Tibial nerve (tissue), 4 donors: ENCODE measurements at regions not wholly inside any gene's neighbourhood (a gene's known extent, or its start where the extent isn't known, plus 50 kb on each side); places are given as distances from the start of the nearest gene placed in this dataset.
"Not testable (repeated sequence)": the region's sequence is repeated elsewhere in the genome, so short reads cannot be mapped to it uniquely, and the experiment has no call there.

ENCODE experiments used
- DNase-seq, 2 donors: peaks; one replicate each; pipeline ENCODE4 v3.0.0-alpha.2; 2019; ENCODE audit warnings: low spot score in 2 of 2
- H3K27ac ChIP-seq, 4 donors: fragments of 200-600 bp; sonication (generic) in 3 of 4; one replicate each; pipeline ENCODE4 v1.5.1; 2017 to 2019; ENCODE audit warnings: mild to moderate bottlenecking in 1 of 4
- H3K27me3 ChIP-seq, 2 donors: fragments of 200-600 bp; sonication (generic) in 1 of 2; one replicate each; pipeline versions ENCODE4 v1.5.1 to v1.6.0; 2017 to 2019
- H3K36me3 ChIP-seq, 3 donors: fragments of 200-600 bp; sonication (generic); one replicate each; pipeline ENCODE4 v1.5.1; 2018 to 2019
- H3K4me1 ChIP-seq, 4 donors: fragments of 200-600 bp; sonication (generic) in 3 of 4; one replicate each; pipeline ENCODE4 v1.5.1; 2017 to 2019
- H3K4me3 ChIP-seq, 4 donors: fragments of 200-600 bp; sonication (generic) in 3 of 4; one replicate each; pipeline ENCODE4 v1.5.1; 2017 to 2019; ENCODE audit warnings: mild to moderate bottlenecking in 1 of 4, moderate library complexity in 1 of 4
- H3K9me3 ChIP-seq, 4 donors: fragments of 200-600 bp; sonication (generic) in 3 of 4; one replicate each; pipeline ENCODE4 v1.5.1; 2017 to 2019
- EP300 ChIP-seq, 2 donors: sonication (generic); formaldehyde crosslinking; IDR thresholded peaks; one replicate each; pipeline ENCODE4 v1.6.1; 2017; ENCODE audit warnings: antibody characterized with exemption in 2 of 2, mild to moderate bottlenecking in 1 of 2
- POLR2A ChIP-seq, 2 donors: fragments of 450-650 bp; IDR thresholded peaks; one replicate each; pipeline ENCODE4 v1.6.1; 2017; ENCODE audit warnings: antibody characterized with exemption in 2 of 2, mild to moderate bottlenecking in 2 of 2, moderate library complexity in 2 of 2
- WGBS, 2 donors: methylation state at CpG; one replicate each; pipeline ENCODE4 v1.1.5; 2018; 5-methylcytosine and 5-hydroxymethylcytosine counted together
- TF ChIP-seq, protein P1 (sequence below), 5 experiments: fragments of 200-600 bp in 3 of 5; fragments of 450-650 bp in 2 of 5; sonication (generic) in 3 of 5; IDR thresholded peaks; one replicate each; pipeline ENCODE4 v1.5.1; 2016 to 2019; ENCODE audit warnings: antibody characterized with exemption in 5 of 5, mild to moderate bottlenecking in 3 of 5, moderate library complexity in 2 of 5

DNA sequence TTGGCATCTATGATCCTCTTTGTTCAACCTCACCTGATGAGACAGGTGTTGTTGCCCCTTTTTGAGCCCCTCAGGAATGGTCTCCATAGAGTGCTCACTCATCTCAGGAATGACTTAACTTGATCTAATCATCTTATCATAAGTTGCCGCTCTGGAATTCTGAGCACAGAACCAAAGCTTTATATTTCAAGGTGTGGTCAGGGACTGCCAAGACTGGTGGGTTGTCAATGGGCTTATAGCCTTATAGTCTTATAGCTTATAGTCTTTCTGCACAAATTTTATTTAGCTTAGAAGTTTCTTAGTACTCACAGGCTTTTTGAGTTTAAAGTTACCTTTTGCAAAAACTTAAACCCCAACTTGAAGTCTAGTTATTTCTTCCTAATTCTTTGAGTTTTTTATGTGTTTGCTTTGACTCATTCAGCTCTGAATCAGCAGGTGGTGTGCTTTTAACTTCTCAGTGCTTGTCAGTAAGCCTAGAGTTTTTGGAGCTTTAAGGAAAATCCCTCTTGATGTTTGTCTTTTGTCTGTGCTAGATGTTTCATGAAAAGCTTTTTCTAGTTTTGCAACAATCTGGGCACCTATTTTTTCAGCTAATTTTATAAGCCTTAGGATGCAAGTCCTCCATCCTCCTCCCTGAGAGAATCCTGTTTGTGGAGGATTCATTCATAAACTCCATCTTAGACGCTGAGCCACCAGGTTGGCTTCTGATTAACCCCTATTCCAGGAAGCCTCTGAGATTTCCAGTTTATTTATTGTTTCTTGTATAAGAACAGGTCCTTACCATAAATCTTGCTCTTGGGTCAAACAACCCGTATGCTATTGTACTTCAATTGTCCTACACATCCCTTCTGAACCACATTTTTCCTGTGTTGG, 72.3 kb upstream of the SSTR4 start:
- Histone ChIP-seq H3K9me3 (no peaks in the 10 kb centered on the region), H3K27ac (no peak overlapping the region), H3K4me1 (no peaks in the 10 kb centered on the region), H3K27me3 (no peaks in the 10 kb centered on the region), H3K36me3 (no peaks in the 10 kb centered on the region), H3K4me3 (no peak overlapping the region)
- no peak for TF ChIP-seq POLR2A (IDR thresholded peaks at IDR 0.05)
- whole genome bisulfite sequencing, 2 donors, result 64 to 71% methylated on average over 3 of the region's 3 CpGs
- DNase-seq, result no peak

DNA sequence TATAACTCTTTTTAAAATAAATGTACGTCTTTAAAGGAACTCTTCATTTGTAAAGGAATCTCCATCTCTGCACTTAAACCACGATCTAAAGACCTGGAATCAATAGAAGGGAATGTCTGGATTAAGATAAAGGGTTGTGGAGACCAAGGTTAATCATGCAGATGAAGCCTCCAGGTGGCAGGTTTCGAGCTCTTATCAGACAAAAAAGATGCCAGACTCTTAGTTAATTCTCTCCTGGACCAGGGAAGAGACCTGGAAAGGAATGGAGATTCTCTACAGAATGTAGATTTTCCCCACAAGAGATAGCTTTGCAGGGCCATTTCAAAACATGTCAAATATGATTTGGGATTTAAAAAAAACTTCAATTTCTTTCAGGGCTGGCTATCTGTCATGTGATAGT, 71.5 kb upstream of the SSTR4 start:
- DNase-seq, result no peak
- Histone ChIP-seq H3K4me3 (no peak overlapping the region), H3K27ac (no peak overlapping the region), H3K36me3 (no peaks in the 10 kb centered on the region), H3K27me3 (no peaks in the 10 kb centered on the region), H3K9me3 (peaks cover 0 to 2% (median 0%) of the 10 kb centered on the region in 4 donors), H3K4me1 (no peaks in the 10 kb centered on the region)
- TF ChIP-seq, protein P1, sequence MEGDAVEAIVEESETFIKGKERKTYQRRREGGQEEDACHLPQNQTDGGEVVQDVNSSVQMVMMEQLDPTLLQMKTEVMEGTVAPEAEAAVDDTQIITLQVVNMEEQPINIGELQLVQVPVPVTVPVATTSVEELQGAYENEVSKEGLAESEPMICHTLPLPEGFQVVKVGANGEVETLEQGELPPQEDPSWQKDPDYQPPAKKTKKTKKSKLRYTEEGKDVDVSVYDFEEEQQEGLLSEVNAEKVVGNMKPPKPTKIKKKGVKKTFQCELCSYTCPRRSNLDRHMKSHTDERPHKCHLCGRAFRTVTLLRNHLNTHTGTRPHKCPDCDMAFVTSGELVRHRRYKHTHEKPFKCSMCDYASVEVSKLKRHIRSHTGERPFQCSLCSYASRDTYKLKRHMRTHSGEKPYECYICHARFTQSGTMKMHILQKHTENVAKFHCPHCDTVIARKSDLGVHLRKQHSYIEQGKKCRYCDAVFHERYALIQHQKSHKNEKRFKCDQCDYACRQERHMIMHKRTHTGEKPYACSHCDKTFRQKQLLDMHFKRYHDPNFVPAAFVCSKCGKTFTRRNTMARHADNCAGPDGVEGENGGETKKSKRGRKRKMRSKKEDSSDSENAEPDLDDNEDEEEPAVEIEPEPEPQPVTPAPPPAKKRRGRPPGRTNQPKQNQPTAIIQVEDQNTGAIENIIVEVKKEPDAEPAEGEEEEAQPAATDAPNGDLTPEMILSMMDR (IDR thresholded peaks at IDR 0.05), result no peak
- TF ChIP-seq POLR2A (IDR thresholded peaks at IDR 0.05) (no peak), EP300 (IDR thresholded peaks at IDR 0.05) (no peak)
- 81 to 84% methylated on average over 3 of the region's 3 CpGs for WGBS, 2 donors

DNA sequence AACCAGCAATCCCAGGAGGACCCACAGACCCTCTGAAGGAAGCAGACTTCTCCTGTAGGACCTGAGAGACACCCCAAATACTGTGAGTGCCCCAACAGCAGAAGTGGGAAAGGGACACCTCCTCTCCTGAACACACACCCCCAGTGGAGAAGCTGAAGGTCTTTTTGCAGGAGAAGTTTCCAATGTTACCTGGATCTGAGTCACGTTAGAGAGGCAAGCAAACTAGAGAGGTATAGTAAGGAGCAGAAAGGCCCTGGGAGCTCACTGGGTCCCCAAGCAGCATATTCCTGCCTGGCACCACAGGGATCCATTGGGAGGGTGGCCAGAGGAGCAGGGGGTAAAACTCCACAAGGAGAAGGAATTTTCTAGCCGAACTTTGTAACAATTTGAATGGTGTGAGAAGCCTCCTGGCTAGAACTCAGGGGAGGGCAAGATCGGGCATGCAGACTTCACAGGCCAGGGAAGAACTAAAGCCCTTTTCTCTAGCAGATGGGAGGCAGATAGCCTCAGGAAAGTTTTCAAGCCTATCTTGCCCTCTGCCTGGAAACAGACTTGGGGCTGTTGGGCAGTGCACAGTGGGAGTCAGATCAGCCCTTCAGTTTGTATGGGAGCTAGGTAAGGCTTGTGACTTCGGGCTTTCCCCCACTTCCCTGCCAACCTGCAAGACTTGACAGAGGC, 68.2 kb upstream of the SSTR4 start:
- Histone ChIP-seq H3K9me3 (peaks cover 0 to 9% (median 0%) of the 10 kb centered on the region in 4 donors), H3K4me3 (no peak overlapping the region), H3K27ac (no peak overlapping the region), H3K27me3 (no peaks in the 10 kb centered on the region), H3K36me3 (no peaks in the 10 kb centered on the region), H3K4me1 (no peaks in the 10 kb centered on the region)
- TF ChIP-seq POLR2A (IDR thresholded peaks at IDR 0.05) (no peak), EP300 (IDR thresholded peaks at IDR 0.05) (no peak)
- TF ChIP-seq, protein P1 (IDR thresholded peaks at IDR 0.05), result no peak
- DNase-seq, result no peak
- 73 to 77% methylated on average over 4 of the region's 4 CpGs for WGBS, 2 donors

DNA sequence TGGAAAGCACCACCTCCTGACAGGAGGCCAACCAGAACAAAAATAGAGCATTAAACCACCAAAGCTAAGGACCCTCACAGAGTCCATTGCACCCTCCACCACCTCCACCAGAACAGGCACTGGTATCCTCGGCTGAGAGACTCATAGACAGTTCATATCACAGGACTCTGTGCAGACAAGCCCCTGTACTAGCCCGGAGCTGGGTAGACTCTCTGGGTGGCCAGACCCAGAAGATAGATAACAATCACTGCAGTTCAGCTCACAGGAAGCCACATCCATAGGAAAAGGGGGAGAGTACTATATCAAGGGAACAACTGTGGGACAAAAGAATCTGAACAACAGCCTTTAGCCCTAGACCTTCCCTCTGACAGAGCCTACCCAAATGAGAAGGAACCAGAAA, 67.4 kb upstream of the SSTR4 start:
- H3K36me3 ChIP-seq, H3K4me1 ChIP-seq, H3K9me3 ChIP-seq, H3K27me3 ChIP-seq, H3K27ac ChIP-seq, H3K4me3 ChIP-seq, DNase-seq: not testable (repeated sequence)
- WGBS, 2 donors, result 75 to 96% methylated on average over 2 of the region's 2 CpGs

DNA sequence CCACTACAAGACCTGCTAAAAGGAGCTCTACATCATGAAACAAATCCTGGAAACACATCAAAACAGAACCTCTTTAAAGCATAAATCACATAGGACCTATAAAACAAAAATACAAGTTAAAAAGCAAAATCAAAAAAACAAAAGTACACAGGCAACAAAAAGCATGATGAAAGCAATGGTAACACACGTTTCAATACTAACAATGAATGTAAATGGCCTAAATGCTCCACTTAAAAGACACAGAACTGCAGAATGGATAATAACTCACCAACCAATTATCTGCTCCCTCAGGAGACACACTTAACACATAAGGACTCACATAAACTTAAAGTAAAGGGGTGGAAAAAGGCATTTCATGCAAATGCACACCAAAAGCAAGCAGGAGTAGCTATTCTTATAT, 66.1 kb upstream of the SSTR4 start:
- not testable (repeated sequence) for DNase-seq, H3K27ac ChIP-seq, H3K36me3 ChIP-seq, H3K4me1 ChIP-seq, H3K4me3 ChIP-seq, H3K9me3 ChIP-seq, H3K27me3 ChIP-seq
- WGBS, 2 donors, result 71 to 76% methylated on average over 1 of the region's 1 CpG

DNA sequence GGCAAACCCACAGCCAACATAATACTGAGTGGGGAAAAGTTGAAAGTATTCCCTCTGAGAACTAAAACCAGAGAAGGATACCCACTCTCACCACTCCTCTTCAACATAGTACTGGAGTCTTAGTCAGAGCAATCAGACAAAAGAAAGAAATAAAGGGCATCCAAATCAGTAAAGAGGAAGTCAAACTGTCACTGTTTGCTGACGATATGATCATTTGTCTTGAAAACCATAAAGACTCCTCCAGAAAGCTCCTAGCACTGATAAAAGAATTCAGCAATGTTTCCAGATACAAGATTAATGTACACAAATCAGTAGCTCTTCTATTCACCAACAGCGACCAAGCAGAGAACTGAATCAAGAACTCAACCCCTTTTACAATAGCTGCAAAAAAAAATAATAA, 64.0 kb upstream of the SSTR4 start:
- 75 to 77% methylated on average over 2 of the region's 2 CpGs for WGBS, 2 donors
- H3K27me3 ChIP-seq, H3K4me1 ChIP-seq, H3K4me3 ChIP-seq, H3K9me3 ChIP-seq, DNase-seq, H3K36me3 ChIP-seq, H3K27ac ChIP-seq: not testable (repeated sequence)

DNA sequence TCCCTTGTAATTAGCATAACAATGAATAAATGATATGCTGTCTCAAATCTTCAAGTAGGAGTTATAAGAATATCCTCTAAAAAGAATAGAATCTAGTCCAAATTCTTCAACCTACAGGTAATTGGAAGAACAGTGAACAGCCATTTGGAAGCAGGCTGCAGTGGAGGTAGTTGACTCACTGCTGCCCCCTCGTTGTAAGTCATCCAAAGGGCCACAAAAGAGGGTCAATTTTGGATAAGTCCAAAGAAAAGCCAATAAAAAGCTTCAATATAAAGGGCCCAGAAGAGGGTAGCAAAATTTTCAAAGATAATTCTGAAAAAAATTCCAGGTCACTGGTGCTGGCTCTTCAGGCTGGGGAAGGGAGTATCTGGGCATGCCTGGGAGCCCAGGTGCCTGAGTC, 60.8 kb upstream of the SSTR4 start:
- Histone ChIP-seq H3K9me3 (no peaks in the 10 kb centered on the region), H3K4me1 (peaks cover 0 to 4% (median 0%) of the 10 kb centered on the region in 4 donors), H3K4me3 (no peak overlapping the region), H3K27me3 (no peaks in the 10 kb centered on the region), H3K27ac (no peak overlapping the region), H3K36me3 (no peaks in the 10 kb centered on the region)
- WGBS, 2 donors, result 12 to 15% methylated on average over 1 of the region's 1 CpG
- TF ChIP-seq, protein P1 (IDR thresholded peaks at IDR 0.05), result no peak
- TF ChIP-seq POLR2A (IDR thresholded peaks at IDR 0.05), result no peak
- no peak for TF ChIP-seq EP300 (IDR thresholded peaks at IDR 0.05)
- no peak for DNase-seq
